MM.1S (cell line): ENCODE measurements at regions not wholly inside any gene's neighbourhood (a gene's known extent, or its start where the extent isn't known, plus 50 kb on each side); places are given as distances from the start of the nearest gene placed in this dataset.

Experiments
- DNase-seq: peaks from one replicate; pipeline ENCODE4 v3.0.0-alpha.2; 2015
- H2AFZ ChIP-seq: fragments of 300-600 bp; sonication (generic); 2 replicates; pipeline ENCODE4 v1.6.0; 2016; ENCODE audit warnings: antibody characterized with exemption, low read length
- H3F3A ChIP-seq: fragments of 300-600 bp; sonication (generic); 2 replicates; pipeline ENCODE4 v1.6.1; 2016; ENCODE audit warnings: mild to moderate bottlenecking, antibody characterized with exemption, low read length, moderate library complexity, mixed read lengths; ENCODE audit not compliant: insufficient read depth
- H3K27ac ChIP-seq: fragments of 300-600 bp; sonication (generic); 2 replicates; pipeline ENCODE4 v1.5.1; 2016; ENCODE audit warnings: mild to moderate bottlenecking, low read length
- H3K27me3 ChIP-seq: fragments of 300-600 bp; sonication (generic); replicated peaks from 2 replicates; pipeline ENCODE4 v1.6.0; 2016; ENCODE audit warnings: low read length; ENCODE audit not compliant: insufficient read depth
- H3K36me3 ChIP-seq: fragments of 300-600 bp; sonication (generic); replicated peaks from 2 replicates; pipeline ENCODE4 v1.6.1; 2016; ENCODE audit warnings: mild to moderate bottlenecking, low read length, mixed read lengths; ENCODE audit not compliant: insufficient read depth
- H3K4me1 ChIP-seq: fragments of 300-600 bp; sonication (generic); 2 replicates; pipeline ENCODE4 v1.6.1; 2016; ENCODE audit warnings: low read length, mixed read lengths
- H3K4me2 ChIP-seq: fragments of 300-600 bp; sonication (generic); 2 replicates; pipeline ENCODE4 v1.6.0; 2016; ENCODE audit warnings: low read depth, low read length
- H3K4me3 ChIP-seq: fragments of 300-600 bp; sonication (generic); 2 replicates; pipeline ENCODE4 v1.5.1; 2016; ENCODE audit warnings: low read length, mixed read lengths
- H3K79me2 ChIP-seq: fragments of 300-600 bp; sonication (generic); 2 replicates; pipeline ENCODE4 v1.6.1; 2016; ENCODE audit warnings: mixed run types, low read length, mixed read lengths
- H3K9ac ChIP-seq: fragments of 300-600 bp; sonication (generic); 2 replicates; pipeline ENCODE4 v1.6.1; 2016; ENCODE audit warnings: low read length, mixed read lengths
- H3K9me2 ChIP-seq: fragments of 300-600 bp; sonication (generic); replicated peaks from 2 replicates; pipeline ENCODE4 v1.6.1; 2016; ENCODE audit warnings: mild to moderate bottlenecking, low read length, mixed read lengths; ENCODE audit not compliant: insufficient read depth
- H3K9me3 ChIP-seq: fragments of 300-600 bp; sonication (generic); replicated peaks from 2 replicates; pipeline ENCODE4 v1.6.1; 2016; ENCODE audit warnings: mild to moderate bottlenecking, low read length, mixed read lengths; ENCODE audit not compliant: insufficient read depth
- H4K20me1 ChIP-seq: fragments of 300-600 bp; sonication (generic); 2 replicates; pipeline ENCODE4 v1.6.1; 2016; ENCODE audit warnings: mild to moderate bottlenecking, low read length, moderate library complexity, mixed read lengths; ENCODE audit not compliant: insufficient read depth
- EZH2 ChIP-seq: fragments of 300-600 bp; sonication (generic); optimal IDR thresholded peaks from 2 replicates; pipeline ENCODE3; 2017; ENCODE audit warnings: low read depth, mild to moderate bottlenecking, antibody characterized with exemption, low read length, mixed read lengths
- EZH2phosphoT487 ChIP-seq: fragments of 300-600 bp; sonication (generic); IDR thresholded peaks from 2 replicates; pipeline ENCODE4 v1.6.1; 2018; ENCODE audit warnings: antibody characterized with exemption, low read length
- TF ChIP-seq, protein P1 (sequence below): fragments of 300-600 bp; sonication (generic); IDR thresholded peaks from 2 replicates; pipeline ENCODE4 v1.5.1; 2016; ENCODE audit warnings: antibody characterized with exemption, low read length, mixed read lengths

DNA sequence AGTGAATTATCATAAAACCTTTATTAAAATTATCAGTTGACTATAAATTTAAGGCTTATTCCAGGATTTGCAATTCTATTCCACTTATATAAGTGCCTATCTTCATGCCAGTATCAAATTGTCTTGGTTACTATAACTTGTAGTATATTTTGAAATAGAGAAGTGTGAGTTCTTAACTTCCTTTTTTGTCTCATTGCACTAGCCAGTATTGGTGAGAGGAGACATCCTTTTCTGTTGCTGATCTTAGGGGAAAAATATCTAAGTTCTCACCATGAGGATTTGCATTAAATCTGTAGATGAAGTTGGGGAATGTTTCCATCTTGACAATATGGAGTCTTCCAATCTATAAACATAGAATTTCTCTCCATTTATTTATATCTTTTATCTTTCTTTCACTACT is 104.2 kb upstream of the MKI67 start:
- H3K9me2 ChIP-seq, result no peaks in the 10 kb centered on the region
- no peaks in the 10 kb centered on the region for H3K27me3 ChIP-seq
- no peak for DNase-seq
- TF ChIP-seq EZH2phosphoT487 (no peak), EZH2 (no peak)
- TF ChIP-seq, protein P1, sequence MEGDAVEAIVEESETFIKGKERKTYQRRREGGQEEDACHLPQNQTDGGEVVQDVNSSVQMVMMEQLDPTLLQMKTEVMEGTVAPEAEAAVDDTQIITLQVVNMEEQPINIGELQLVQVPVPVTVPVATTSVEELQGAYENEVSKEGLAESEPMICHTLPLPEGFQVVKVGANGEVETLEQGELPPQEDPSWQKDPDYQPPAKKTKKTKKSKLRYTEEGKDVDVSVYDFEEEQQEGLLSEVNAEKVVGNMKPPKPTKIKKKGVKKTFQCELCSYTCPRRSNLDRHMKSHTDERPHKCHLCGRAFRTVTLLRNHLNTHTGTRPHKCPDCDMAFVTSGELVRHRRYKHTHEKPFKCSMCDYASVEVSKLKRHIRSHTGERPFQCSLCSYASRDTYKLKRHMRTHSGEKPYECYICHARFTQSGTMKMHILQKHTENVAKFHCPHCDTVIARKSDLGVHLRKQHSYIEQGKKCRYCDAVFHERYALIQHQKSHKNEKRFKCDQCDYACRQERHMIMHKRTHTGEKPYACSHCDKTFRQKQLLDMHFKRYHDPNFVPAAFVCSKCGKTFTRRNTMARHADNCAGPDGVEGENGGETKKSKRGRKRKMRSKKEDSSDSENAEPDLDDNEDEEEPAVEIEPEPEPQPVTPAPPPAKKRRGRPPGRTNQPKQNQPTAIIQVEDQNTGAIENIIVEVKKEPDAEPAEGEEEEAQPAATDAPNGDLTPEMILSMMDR, result no peak
- no peak overlapping the region for H3K4me3 ChIP-seq
- no peaks in the 10 kb centered on the region for H3K4me1 ChIP-seq
- no peaks in the 10 kb centered on the region for H3K79me2 ChIP-seq
- no peak overlapping the region for H3K4me2 ChIP-seq
- H4K20me1 ChIP-seq, result no peaks in the 10 kb centered on the region
- no peak overlapping the region for H2AFZ ChIP-seq
- H3F3A ChIP-seq, result no peaks in the 10 kb centered on the region
- H3K36me3 ChIP-seq, result no peaks in the 10 kb centered on the region
- no peak overlapping the region for H3K9ac ChIP-seq
- H3K27ac ChIP-seq, result no peak overlapping the region
- no peaks in the 10 kb centered on the region for H3K9me3 ChIP-seq

DNA sequence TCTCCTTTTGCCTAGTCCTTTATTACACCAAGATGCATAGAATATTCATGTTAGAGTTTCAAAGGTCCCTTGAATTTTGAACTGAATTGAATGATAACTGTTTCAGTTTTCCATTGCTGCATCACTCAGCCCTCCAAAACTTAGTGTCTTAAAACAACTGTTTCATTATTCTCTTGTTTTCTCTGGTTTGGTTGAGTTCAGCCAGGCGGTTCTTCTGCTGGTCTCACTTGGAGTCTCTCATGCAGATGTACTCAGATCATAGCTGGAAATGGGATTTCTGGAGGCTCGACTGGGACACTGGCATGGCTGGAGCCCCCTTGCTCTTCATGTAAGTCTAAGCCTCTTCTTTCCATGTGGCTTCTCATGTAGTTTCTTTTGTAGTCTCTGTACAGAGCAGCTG is 107.2 kb upstream of the MKI67 start:
- Histone ChIP-seq H3K4me3 (no peak overlapping the region), H3F3A (no peaks in the 10 kb centered on the region), H3K27me3 (no peaks in the 10 kb centered on the region), H3K9ac (no peak overlapping the region), H3K27ac (no peak overlapping the region), H2AFZ (no peak overlapping the region), H3K4me1 (no peaks in the 10 kb centered on the region), H3K36me3 (no peaks in the 10 kb centered on the region), H3K9me2 (no peaks in the 10 kb centered on the region), H3K4me2 (no peak overlapping the region), H3K79me2 (no peaks in the 10 kb centered on the region), H4K20me1 (no peaks in the 10 kb centered on the region), H3K9me3 (no peaks in the 10 kb centered on the region)
- no peak for DNase-seq
- TF ChIP-seq EZH2phosphoT487, result no peak
- TF ChIP-seq, protein P1, result no peak

DNA sequence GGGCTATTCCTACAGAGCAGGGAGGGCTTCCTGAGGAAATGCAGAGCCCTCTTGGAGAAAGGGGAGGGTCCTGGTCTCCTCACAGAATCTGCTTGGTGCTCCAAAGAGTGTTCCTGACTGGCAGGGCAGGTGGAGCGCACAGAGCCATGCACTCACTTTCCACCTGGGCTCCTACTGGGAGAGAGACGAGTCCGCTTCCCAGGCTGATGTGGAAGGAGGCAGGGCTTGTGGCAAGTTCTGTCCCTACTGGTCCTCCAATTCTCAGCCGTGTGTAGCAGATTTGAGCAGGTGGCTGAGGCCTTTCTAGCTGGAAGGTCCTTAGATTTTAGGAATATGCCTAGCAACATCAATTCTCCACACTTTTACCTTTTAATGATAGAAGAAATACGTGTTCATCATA is 111.5 kb upstream of the MKI67 start:
- no peaks in the 10 kb centered on the region for H3K79me2 ChIP-seq
- H3F3A ChIP-seq, result no peaks in the 10 kb centered on the region
- H3K9ac ChIP-seq, result no peak overlapping the region
- H2AFZ ChIP-seq, result no peak overlapping the region
- no peak overlapping the region for H3K4me2 ChIP-seq
- no peaks in the 10 kb centered on the region for H3K9me3 ChIP-seq
- H3K4me1 ChIP-seq, result no peaks in the 10 kb centered on the region
- no peaks in the 10 kb centered on the region for H3K27me3 ChIP-seq
- H3K36me3 ChIP-seq, result no peaks in the 10 kb centered on the region
- no peaks in the 10 kb centered on the region for H4K20me1 ChIP-seq
- no peak for DNase-seq
- H3K27ac ChIP-seq, result no peak overlapping the region
- TF ChIP-seq, protein P1, result no peak
- no peak for TF ChIP-seq EZH2phosphoT487
- no peak for TF ChIP-seq EZH2
- no peak overlapping the region for H3K4me3 ChIP-seq
- H3K9me2 ChIP-seq, result no peaks in the 10 kb centered on the region

DNA sequence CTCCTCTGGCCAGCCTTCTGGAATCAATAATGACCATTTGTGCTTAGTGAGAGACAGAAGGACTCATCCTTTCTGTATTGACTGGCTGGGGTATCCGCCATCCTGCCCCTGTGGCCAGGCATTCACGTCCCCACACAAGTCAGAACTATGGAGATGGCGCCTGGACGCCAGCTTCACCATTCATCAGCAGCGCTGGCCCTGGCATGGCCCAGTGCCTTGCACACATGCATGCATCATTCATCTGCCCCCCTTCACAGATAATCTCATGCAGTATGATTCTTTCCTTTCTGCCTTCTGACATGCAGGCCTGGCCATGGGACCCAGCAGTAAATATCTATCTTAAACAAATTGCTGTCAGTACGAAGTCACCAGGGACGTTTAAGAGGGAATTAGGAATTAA is 114.8 kb upstream of the MKI67 start:
- H3K9ac ChIP-seq, result no peak overlapping the region
- no peaks in the 10 kb centered on the region for H3K9me2 ChIP-seq
- H3K4me2 ChIP-seq, result no peak overlapping the region
- H3K79me2 ChIP-seq, result no peaks in the 10 kb centered on the region
- no peak for DNase-seq
- no peaks in the 10 kb centered on the region for H3K27me3 ChIP-seq
- H3K4me3 ChIP-seq, result no peak overlapping the region
- H3K4me1 ChIP-seq, result no peaks in the 10 kb centered on the region
- no peak overlapping the region for H3K27ac ChIP-seq
- H3F3A ChIP-seq, result no peaks in the 10 kb centered on the region
- no peak overlapping the region for H2AFZ ChIP-seq
- no peaks in the 10 kb centered on the region for H3K9me3 ChIP-seq
- TF ChIP-seq, protein P1, result no peak
- TF ChIP-seq EZH2 (no peak), EZH2phosphoT487 (no peak)
- H3K36me3 ChIP-seq, result no peaks in the 10 kb centered on the region
- H4K20me1 ChIP-seq, result no peaks in the 10 kb centered on the region
